ENCODE measurements at regions not wholly inside any gene's neighbourhood (a gene's known extent, or its start where the extent isn't known, plus 50 kb on each side); places are given as distances from the start of the nearest gene placed in this dataset.

- TF ChIP-seq PHF8 (conservative IDR thresholded peaks at IDR 0.05; ENCODE audit: low read depth, low read length), result no peak
- no peak for TF ChIP-seq EP300 (IDR thresholded peaks at IDR 0.05; ENCODE audit: borderline replicate concordance in 1 of 2, low read depth in 2 of 2, low read length in 2 of 2)
- no peak for TF ChIP-seq SIRT6 (IDR thresholded peaks at IDR 0.05; ENCODE audit: low read length)
Observed at GRCh38 chr2:550860-551567, 126.2 kb downstream of the TMEM18 start (continued).
